ENCODE measurements at regions not wholly inside any gene's neighbourhood (a gene's known extent, or its start where the extent isn't known, plus 50 kb on each side); places are given as distances from the start of the nearest gene placed in this dataset.

DNA sequence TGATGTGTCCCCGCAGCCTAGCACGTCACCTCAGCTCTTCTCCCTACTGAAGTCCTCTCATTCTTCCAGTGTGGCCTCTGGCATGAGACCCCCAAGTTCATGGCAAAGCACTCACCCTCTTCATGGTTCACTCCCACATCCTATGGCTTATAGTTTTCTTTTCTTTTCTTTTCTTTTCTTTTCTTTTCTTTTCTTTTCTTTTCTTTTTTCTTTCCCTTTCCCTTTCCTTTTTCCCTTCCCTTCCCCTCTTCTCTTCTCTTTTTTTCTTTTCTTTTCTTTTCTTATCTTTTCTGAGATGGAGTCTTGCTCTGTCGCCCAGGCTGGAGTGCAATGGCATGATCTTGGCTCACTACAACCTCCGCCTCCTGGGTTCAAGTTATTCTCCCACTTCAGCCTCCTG lies 58.4 kb upstream of the NLRP1 start:
- TF ChIP-seq, protein P1, sequence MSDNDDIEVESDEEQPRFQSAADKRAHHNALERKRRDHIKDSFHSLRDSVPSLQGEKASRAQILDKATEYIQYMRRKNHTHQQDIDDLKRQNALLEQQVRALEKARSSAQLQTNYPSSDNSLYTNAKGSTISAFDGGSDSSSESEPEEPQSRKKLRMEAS (IDR thresholded peaks at IDR 0.05; ENCODE audit: low read depth, low read length), result no peak
- TF ChIP-seq, protein P2, sequence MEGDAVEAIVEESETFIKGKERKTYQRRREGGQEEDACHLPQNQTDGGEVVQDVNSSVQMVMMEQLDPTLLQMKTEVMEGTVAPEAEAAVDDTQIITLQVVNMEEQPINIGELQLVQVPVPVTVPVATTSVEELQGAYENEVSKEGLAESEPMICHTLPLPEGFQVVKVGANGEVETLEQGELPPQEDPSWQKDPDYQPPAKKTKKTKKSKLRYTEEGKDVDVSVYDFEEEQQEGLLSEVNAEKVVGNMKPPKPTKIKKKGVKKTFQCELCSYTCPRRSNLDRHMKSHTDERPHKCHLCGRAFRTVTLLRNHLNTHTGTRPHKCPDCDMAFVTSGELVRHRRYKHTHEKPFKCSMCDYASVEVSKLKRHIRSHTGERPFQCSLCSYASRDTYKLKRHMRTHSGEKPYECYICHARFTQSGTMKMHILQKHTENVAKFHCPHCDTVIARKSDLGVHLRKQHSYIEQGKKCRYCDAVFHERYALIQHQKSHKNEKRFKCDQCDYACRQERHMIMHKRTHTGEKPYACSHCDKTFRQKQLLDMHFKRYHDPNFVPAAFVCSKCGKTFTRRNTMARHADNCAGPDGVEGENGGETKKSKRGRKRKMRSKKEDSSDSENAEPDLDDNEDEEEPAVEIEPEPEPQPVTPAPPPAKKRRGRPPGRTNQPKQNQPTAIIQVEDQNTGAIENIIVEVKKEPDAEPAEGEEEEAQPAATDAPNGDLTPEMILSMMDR (IDR thresholded peaks at IDR 0.05; ENCODE audit: low read depth, low read length), result no peak
- TF ChIP-seq POLR2A (IDR thresholded peaks at IDR 0.05; ENCODE audit: extremely low read depth, insufficient read length), result no peak
- no peak for TF ChIP-seq MYC (IDR thresholded peaks at IDR 0.05; ENCODE audit: low read depth, low read length)

Measured in NB4 (cell line).